ENCODE measurements at regions not wholly inside any gene's neighbourhood (a gene's known extent, or its start where the extent isn't known, plus 50 kb on each side); places are given as distances from the start of the nearest gene placed in this dataset.

- no peak for TF ChIP-seq CTCF (IDR thresholded peaks at IDR 0.05; ENCODE audit: low read depth, low read length, missing control alignments)
- no peak overlapping the region for H3K4me3 ChIP-seq (replicated peaks; ENCODE audit: low read depth, low read length)
- DNase-seq (ENCODE audit: extremely low read depth, low read depth), result no peak
These were observed 185.0 kb upstream of the SGK1 start for GRCh38 chr6:134502614-134503549.

- no peak for DNase-seq (ENCODE audit: extremely low read depth, low read depth)
These were observed 178.0 kb upstream of the SGK1 start for GRCh38 chr6:134495890-134496248.

GRCh38 chr6:134495203-134495889, 177.4 kb upstream of the SGK1 start:
- H3K4me3 ChIP-seq (replicated peaks; ENCODE audit: low read depth, low read length), result no peak overlapping the region
- no peak for DNase-seq (ENCODE audit: extremely low read depth, low read depth)
- TF ChIP-seq CTCF (IDR thresholded peaks at IDR 0.05; ENCODE audit: low read depth, low read length, missing control alignments), result no peak

More at GRCh38 chr6:134495890-134496248, 178.0 kb upstream of the SGK1 start:
- H3K4me3 ChIP-seq (replicated peaks; ENCODE audit: low read depth, low read length), result no peak overlapping the region
- no peak for TF ChIP-seq CTCF (IDR thresholded peaks at IDR 0.05; ENCODE audit: low read depth, low read length, missing control alignments)

GRCh38 chr6:134493789-134494188, 175.9 kb upstream of the SGK1 start:
- no peak overlapping the region for H3K4me3 ChIP-seq (replicated peaks; ENCODE audit: low read depth, low read length)
- TF ChIP-seq CTCF (IDR thresholded peaks at IDR 0.05; ENCODE audit: low read depth, low read length, missing control alignments), result no peak
- DNase-seq (ENCODE audit: extremely low read depth, low read depth), result no peak

- no peak overlapping the region for H3K4me3 ChIP-seq (replicated peaks; ENCODE audit: low read depth, low read length)
- DNase-seq (ENCODE audit: extremely low read depth, low read depth), result no peak
- TF ChIP-seq CTCF (IDR thresholded peaks at IDR 0.05; ENCODE audit: low read depth, low read length, missing control alignments), result no peak
These were observed 173.6 kb upstream of the SGK1 start for GRCh38 chr6:134491477-134491876.

- H3K4me3 ChIP-seq (replicated peaks; ENCODE audit: low read depth, low read length), result no peak overlapping the region
- no peak for TF ChIP-seq CTCF (IDR thresholded peaks at IDR 0.05; ENCODE audit: low read depth, low read length, missing control alignments)
- no peak for DNase-seq (ENCODE audit: extremely low read depth, low read depth)
These were observed 164.8 kb upstream of the SGK1 start for GRCh38 chr6:134482593-134483270.

Data from HFF-Myc (cell line).